Gastrocnemius medialis (tissue), 4 donors: ENCODE measurements at regions not wholly inside any gene's neighbourhood (a gene's known extent, or its start where the extent isn't known, plus 50 kb on each side); places are given as distances from the start of the nearest gene placed in this dataset.

Experiments used
- CTCF ChIP-seq, 5 experiments: fragments of 450-650 bp in 3 of 5; fragments of 200-600 bp in 2 of 5; sonication (generic) in 2 of 5; IDR thresholded peaks in 4 of 5; conservative IDR thresholded peaks in 1 of 5; 1 replicate in 4 of 5; 2 replicates in 1 of 5; pipeline ENCODE4 v1.5.1; 2016 to 2019; ENCODE audit warnings: antibody characterized with exemption in 5 of 5, mild to moderate bottlenecking in 3 of 5, moderate library complexity in 3 of 5
- POLR2A ChIP-seq, 2 donors: fragments of 450-650 bp; IDR thresholded peaks; one replicate each; pipeline ENCODE4 v1.6.1; 2017; ENCODE audit warnings: antibody characterized with exemption in 2 of 2, mild to moderate bottlenecking in 2 of 2, moderate library complexity in 2 of 2

- TF ChIP-seq CTCF (IDR thresholded peaks at IDR 0.05 in 4 of 5, conservative IDR thresholded peaks at IDR 0.05 in 1 of 5) (no peak), POLR2A (IDR thresholded peaks at IDR 0.05) (no peak)
Measured at GRCh38 chr15:77838061-77838460, 205.3 kb upstream of the LINGO1 start.
